C4-2B (cell line): ENCODE measurements at regions not wholly inside any gene's neighbourhood (a gene's known extent, or its start where the extent isn't known, plus 50 kb on each side); places are given as distances from the start of the nearest gene placed in this dataset.

ENCODE experiments used
- ZFX ChIP-seq: fragments of 450-650 bp; IDR thresholded peaks from 2 replicates; pipeline ENCODE4 v1.6.1; 2017
- TF ChIP-seq, protein P1 (sequence below): fragments of 450-650 bp; conservative IDR thresholded peaks from 2 replicates; pipeline ENCODE4 v1.5.1; 2017; ENCODE audit warnings: mild to moderate bottlenecking

DNA sequence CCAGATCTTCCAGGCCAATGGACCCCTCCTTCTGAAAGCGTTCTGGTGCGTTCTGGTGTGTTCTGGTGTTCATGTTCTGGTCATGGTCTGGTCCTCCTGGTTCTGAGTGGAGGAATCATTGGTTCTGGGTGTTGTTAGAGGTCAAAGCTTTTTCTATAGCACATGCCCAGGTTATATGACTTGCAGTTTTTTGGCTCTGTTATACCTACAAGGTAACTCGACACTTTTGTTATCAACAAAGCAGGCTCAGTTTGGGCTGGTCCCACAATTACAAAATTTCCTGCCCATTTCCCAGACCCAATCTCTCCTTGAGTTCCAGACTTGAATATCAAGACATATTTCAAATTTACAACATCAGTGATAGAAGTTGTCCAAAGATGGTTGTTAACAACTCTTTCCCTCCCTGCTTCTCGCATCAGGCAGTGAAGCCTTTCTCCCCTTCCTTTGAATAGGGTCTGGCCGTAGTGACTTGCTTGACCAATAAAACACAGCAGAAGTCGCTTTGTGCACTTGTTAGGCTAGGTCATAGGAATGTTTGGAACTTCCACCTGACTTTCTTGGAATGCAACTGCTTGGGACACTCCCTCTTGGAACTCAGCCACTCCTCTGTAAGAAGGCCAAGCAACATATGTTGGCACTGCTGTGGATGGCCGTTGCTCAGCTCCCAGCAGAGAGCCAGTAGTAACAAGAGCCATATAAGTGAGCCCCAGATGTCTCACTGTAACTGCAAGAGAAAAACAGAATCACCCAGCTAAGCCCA lies 83.1 kb upstream of the STEAP1B start:
- TF ChIP-seq, protein P1, sequence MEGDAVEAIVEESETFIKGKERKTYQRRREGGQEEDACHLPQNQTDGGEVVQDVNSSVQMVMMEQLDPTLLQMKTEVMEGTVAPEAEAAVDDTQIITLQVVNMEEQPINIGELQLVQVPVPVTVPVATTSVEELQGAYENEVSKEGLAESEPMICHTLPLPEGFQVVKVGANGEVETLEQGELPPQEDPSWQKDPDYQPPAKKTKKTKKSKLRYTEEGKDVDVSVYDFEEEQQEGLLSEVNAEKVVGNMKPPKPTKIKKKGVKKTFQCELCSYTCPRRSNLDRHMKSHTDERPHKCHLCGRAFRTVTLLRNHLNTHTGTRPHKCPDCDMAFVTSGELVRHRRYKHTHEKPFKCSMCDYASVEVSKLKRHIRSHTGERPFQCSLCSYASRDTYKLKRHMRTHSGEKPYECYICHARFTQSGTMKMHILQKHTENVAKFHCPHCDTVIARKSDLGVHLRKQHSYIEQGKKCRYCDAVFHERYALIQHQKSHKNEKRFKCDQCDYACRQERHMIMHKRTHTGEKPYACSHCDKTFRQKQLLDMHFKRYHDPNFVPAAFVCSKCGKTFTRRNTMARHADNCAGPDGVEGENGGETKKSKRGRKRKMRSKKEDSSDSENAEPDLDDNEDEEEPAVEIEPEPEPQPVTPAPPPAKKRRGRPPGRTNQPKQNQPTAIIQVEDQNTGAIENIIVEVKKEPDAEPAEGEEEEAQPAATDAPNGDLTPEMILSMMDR = no peak
- no peak for TF ChIP-seq ZFX
